Activated gamma-delta T cell (primary cell): ENCODE measurements at regions not wholly inside any gene's neighbourhood (a gene's known extent, or its start where the extent isn't known, plus 50 kb on each side); places are given as distances from the start of the nearest gene placed in this dataset.

ENCODE experiments used
- DNase-seq: peaks from one replicate; lab custom pipeline; 2025; lab: John Stamatoyannopoulos, UW

- DNase-seq: no peak
These were observed 206.8 kb downstream of the LPIN1 start for GRCh38 chr2:11953258-11953657.

- DNase-seq: no peak
These were observed 208.9 kb downstream of the LPIN1 start for GRCh38 chr2:11955314-11955713.

GRCh38 chr2:11955884-11956291 lies 209.5 kb downstream of the LPIN1 start:
- no peak for DNase-seq

- no peak for DNase-seq
These were observed 216.4 kb downstream of the LPIN1 start for GRCh38 chr2:11962707-11963328.

GRCh38 chr2:11963966-11964365 lies 217.5 kb downstream of the LPIN1 start:
- no peak for DNase-seq

GRCh38 chr2:11967946-11968465 lies 221.6 kb downstream of the LPIN1 start:
- DNase-seq: no peak

- no peak for DNase-seq
These were observed 222.1 kb downstream of the LPIN1 start for GRCh38 chr2:11968521-11968920.

- DNase-seq: no peak
These were observed 223.3 kb downstream of the LPIN1 start for GRCh38 chr2:11969774-11970173.

GRCh38 chr2:11974573-11974972 lies 228.1 kb downstream of the LPIN1 start:
- DNase-seq: no peak

- DNase-seq: no peak
These were observed 228.9 kb downstream of the LPIN1 start for GRCh38 chr2:11975373-11975772.

- DNase-seq: no peak
These were observed 229.6 kb downstream of the LPIN1 start for GRCh38 chr2:11976073-11976472.

GRCh38 chr2:11977766-11978524 lies 231.5 kb downstream of the LPIN1 start:
- DNase-seq: no peak

- no peak for DNase-seq
These were observed 234.4 kb downstream of the LPIN1 start for GRCh38 chr2:11980809-11981208.

- no peak for DNase-seq
These were observed 237.0 kb downstream of the LPIN1 start for GRCh38 chr2:11983401-11983800.

GRCh38 chr2:11983870-11984269 lies 237.4 kb downstream of the LPIN1 start:
- no peak for DNase-seq

- no peak for DNase-seq
These were observed 238.1 kb downstream of the LPIN1 start for GRCh38 chr2:11984316-11985158.

GRCh38 chr2:11985817-11986566 lies 239.6 kb downstream of the LPIN1 start:
- no peak for DNase-seq

GRCh38 chr2:11987151-11987550 lies 240.7 kb downstream of the LPIN1 start:
- DNase-seq: no peak

GRCh38 chr2:11988691-11989353 lies 242.4 kb downstream of the LPIN1 start:
- no peak for DNase-seq

- DNase-seq: no peak
These were observed 242.9 kb downstream of the LPIN1 start for GRCh38 chr2:11989354-11989703.

GRCh38 chr2:11990576-11990975 lies 244.1 kb downstream of the LPIN1 start:
- no peak for DNase-seq
